Hepatocyte (in vitro differentiated cells): ENCODE measurements at regions not wholly inside any gene's neighbourhood (a gene's known extent, or its start where the extent isn't known, plus 50 kb on each side); places are given as distances from the start of the nearest gene placed in this dataset.

ENCODE experiments used
- DNase-seq: peaks from one replicate; pipeline ENCODE4 v3.0.0-alpha.2; 2016; ENCODE audit warnings: low spot score
- H2AFZ ChIP-seq: fragments of 200-600 bp; sonication (generic); 2 replicates; pipeline ENCODE4 v1.6.0; 2016; ENCODE audit warnings: antibody characterized with exemption, mild to moderate bottlenecking
- H3K27ac ChIP-seq: fragments of 200-600 bp; sonication (generic); 2 replicates; pipeline ENCODE4 v1.5.1; 2016; ENCODE audit warnings: mild to moderate bottlenecking
- H3K27me3 ChIP-seq: fragments of 200-600 bp; sonication (generic); 2 replicates; pipeline ENCODE4 v1.6.1; 2016
- H3K36me3 ChIP-seq: fragments of 200-600 bp; sonication (generic); replicated peaks from 2 replicates; pipeline ENCODE4 v1.5.1; 2016; ENCODE audit warnings: low read depth; ENCODE audit not compliant: insufficient read depth
- H3K4me1 ChIP-seq: fragments of 200-600 bp; sonication (generic); 2 replicates; pipeline ENCODE4 v1.5.1; 2016; ENCODE audit warnings: mild to moderate bottlenecking, moderate library complexity; ENCODE audit not compliant: insufficient read depth
- H3K4me2 ChIP-seq: fragments of 200-600 bp; sonication (generic); 2 replicates; pipeline ENCODE4 v1.6.0; 2016
- H3K4me3 ChIP-seq: fragments of 200-600 bp; sonication (generic); 2 replicates; pipeline ENCODE4 v1.5.1; 2016; ENCODE audit warnings: mild to moderate bottlenecking
- H3K79me2 ChIP-seq: fragments of 200-600 bp; sonication (generic); 2 replicates; pipeline ENCODE4 v1.6.0; 2017; ENCODE audit warnings: mild to moderate bottlenecking
- H3K9me2 ChIP-seq: fragments of 200-600 bp; sonication (generic); replicated peaks from 2 replicates; pipeline ENCODE4 v1.6.0; 2017; ENCODE audit warnings: mild to moderate bottlenecking; ENCODE audit not compliant: insufficient read depth
- H3K9me3 ChIP-seq: fragments of 200-600 bp; sonication (generic); 2 replicates; pipeline ENCODE4 v1.5.1; 2016; ENCODE audit warnings: low read depth, mild to moderate bottlenecking
- H4K20me1 ChIP-seq: fragments of 200-600 bp; sonication (generic); 2 replicates; pipeline ENCODE4 v1.6.0; 2016; ENCODE audit warnings: mild to moderate bottlenecking; ENCODE audit not compliant: insufficient read depth, poor library complexity, severe bottlenecking
- EZH2 ChIP-seq: fragments of 200-600 bp; sonication (generic); IDR thresholded peaks from 2 replicates; pipeline ENCODE4 v1.6.1; 2016; ENCODE audit warnings: antibody characterized with exemption, mild to moderate bottlenecking, borderline replicate concordance
- EZH2phosphoT487 ChIP-seq: fragments of 200-600 bp; sonication (generic); IDR thresholded peaks from one replicate; pipeline ENCODE4 v1.6.1; 2018; ENCODE audit warnings: antibody characterized with exemption, mild to moderate bottlenecking, low read depth, moderate library complexity; ENCODE audit not compliant: unreplicated experiment, severe bottlenecking
- WGBS: methylation state at CpG from one replicate; pipeline ENCODE4 v1.1.6; 2016; ENCODE audit warnings: low lambda C conversion rate; ENCODE audit errors: missing lambda C conversion rate; 5-methylcytosine and 5-hydroxymethylcytosine counted together
- TF ChIP-seq, protein P1 (sequence below): fragments of 200-600 bp; sonication (generic); IDR thresholded peaks from 2 replicates; pipeline ENCODE4 v1.5.1; 2016; ENCODE audit warnings: antibody characterized with exemption, mild to moderate bottlenecking; ENCODE audit not compliant: poor library complexity

DNA sequence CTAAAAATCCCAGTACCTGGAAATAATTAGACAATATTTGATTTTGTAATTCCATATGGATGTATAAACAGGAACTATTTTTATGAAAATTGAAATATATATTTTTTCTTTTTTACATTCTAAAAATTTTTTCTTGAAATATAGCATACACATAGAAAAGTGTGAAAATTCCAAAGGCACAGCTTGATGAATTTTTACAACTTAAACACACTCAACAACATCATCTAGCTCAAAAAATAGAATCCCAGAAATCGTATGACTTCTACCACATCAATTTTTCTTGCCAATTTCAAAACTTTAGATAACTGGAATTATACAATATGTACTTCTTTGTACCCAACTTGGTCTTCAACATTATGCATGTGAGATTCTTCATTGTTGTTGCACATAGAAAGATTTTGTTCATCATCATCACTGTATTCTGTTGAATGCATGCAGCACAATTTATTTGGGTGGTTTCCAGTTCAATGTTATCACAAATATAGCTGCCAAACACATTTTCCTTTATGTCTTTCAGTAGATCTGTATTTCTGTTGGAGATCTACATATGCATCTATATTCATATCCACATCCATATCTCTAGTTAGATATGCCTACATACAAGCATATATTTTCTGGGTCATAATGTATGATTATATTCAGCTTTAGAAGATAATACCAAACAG is 340.7 kb upstream of the SLIT2 start:
- Histone ChIP-seq H4K20me1 (no peaks in the 10 kb centered on the region), H3K9me3 (no peaks in the 10 kb centered on the region), H3K36me3 (no peaks in the 10 kb centered on the region), H3K4me2 (no peak overlapping the region), H3K4me1 (no peaks in the 10 kb centered on the region), H3K27me3 (no peaks in the 10 kb centered on the region), H3K9me2 (no peaks in the 10 kb centered on the region), H3K27ac (no peak overlapping the region), H2AFZ (no peak overlapping the region), H3K79me2 (no peaks in the 10 kb centered on the region), H3K4me3 (no peak overlapping the region)
- TF ChIP-seq, protein P1, sequence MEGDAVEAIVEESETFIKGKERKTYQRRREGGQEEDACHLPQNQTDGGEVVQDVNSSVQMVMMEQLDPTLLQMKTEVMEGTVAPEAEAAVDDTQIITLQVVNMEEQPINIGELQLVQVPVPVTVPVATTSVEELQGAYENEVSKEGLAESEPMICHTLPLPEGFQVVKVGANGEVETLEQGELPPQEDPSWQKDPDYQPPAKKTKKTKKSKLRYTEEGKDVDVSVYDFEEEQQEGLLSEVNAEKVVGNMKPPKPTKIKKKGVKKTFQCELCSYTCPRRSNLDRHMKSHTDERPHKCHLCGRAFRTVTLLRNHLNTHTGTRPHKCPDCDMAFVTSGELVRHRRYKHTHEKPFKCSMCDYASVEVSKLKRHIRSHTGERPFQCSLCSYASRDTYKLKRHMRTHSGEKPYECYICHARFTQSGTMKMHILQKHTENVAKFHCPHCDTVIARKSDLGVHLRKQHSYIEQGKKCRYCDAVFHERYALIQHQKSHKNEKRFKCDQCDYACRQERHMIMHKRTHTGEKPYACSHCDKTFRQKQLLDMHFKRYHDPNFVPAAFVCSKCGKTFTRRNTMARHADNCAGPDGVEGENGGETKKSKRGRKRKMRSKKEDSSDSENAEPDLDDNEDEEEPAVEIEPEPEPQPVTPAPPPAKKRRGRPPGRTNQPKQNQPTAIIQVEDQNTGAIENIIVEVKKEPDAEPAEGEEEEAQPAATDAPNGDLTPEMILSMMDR: no peak
- TF ChIP-seq EZH2phosphoT487 (no peak), EZH2 (no peak)
- 87% methylated on average over 1 of the region's 1 CpG for WGBS
- DNase-seq: no peak

DNA sequence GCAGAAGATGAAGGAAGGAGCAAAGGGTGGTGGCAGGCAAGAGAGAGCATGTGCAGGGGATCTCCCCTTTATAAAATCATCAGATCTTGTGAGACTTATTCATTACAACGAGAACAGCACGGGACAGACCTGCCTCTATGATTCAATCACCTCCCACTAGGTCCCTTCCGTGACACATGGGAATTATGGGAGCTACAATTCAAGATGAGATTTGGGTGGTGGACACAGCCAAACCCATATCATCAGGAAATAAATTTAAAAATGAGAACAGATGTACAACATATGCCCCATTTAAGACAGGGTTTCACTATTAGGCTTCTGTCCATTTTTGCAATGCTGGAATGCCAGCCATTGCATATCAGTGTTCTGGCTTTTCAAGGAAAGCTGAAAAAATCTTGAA is 346.7 kb upstream of the SLIT2 start:
- Histone ChIP-seq H2AFZ (no peak overlapping the region), H3K79me2 (no peaks in the 10 kb centered on the region), H3K27ac (no peak overlapping the region), H4K20me1 (no peaks in the 10 kb centered on the region), H3K4me2 (no peak overlapping the region), H3K9me3 (no peaks in the 10 kb centered on the region), H3K36me3 (no peaks in the 10 kb centered on the region), H3K9me2 (no peaks in the 10 kb centered on the region), H3K4me1 (no peaks in the 10 kb centered on the region), H3K27me3 (no peaks in the 10 kb centered on the region), H3K4me3 (no peak overlapping the region)
- DNase-seq: no peak
- TF ChIP-seq, protein P1: no peak
- TF ChIP-seq EZH2: no peak
- TF ChIP-seq EZH2phosphoT487: no peak
- 93% methylated on average over 3 of the region's 3 CpGs for WGBS

DNA sequence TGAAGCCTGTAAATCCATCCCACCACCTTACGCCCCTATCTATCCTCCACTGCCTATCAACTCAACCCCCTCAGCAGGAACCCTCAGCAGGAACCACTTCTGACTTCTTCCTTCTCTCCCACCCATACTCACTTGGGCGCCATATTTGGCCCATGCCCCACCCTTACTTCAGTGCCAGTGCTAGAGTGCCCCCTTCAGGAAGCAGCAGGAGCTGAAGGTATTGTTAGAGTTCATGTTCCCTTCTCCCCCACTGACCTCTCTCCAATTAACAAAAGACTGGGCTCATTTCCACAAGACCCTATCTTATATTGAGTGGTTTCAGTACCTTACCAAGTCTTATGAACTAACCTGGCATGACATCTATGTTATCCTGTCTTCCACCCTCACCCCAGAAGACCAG is 363.1 kb upstream of the SLIT2 start:
- TF ChIP-seq EZH2phosphoT487 (no peak), EZH2 (no peak)
- TF ChIP-seq, protein P1: no peak
- H3K79me2 ChIP-seq: no peaks in the 10 kb centered on the region
- no peaks in the 10 kb centered on the region for H3K9me3 ChIP-seq
- no peaks in the 10 kb centered on the region for H3K27me3 ChIP-seq
- WGBS: 96% methylated on average over 2 of the region's 2 CpGs
- H3K4me1 ChIP-seq: no peaks in the 10 kb centered on the region
- H4K20me1 ChIP-seq: no peaks in the 10 kb centered on the region
- no peak overlapping the region for H2AFZ ChIP-seq
- H3K36me3 ChIP-seq: no peaks in the 10 kb centered on the region
- H3K4me3 ChIP-seq: no peak overlapping the region
- DNase-seq: no peak
- no peak overlapping the region for H3K4me2 ChIP-seq
- no peak overlapping the region for H3K27ac ChIP-seq
- no peaks in the 10 kb centered on the region for H3K9me2 ChIP-seq
